HL-60 (cell line): ENCODE measurements at regions not wholly inside any gene's neighbourhood (a gene's known extent, or its start where the extent isn't known, plus 50 kb on each side); places are given as distances from the start of the nearest gene placed in this dataset.

ENCODE experiments used
- DNase-seq, 2 experiments: peaks; one replicate each; pipeline ENCODE4 v3.0.0-alpha.2; 2010 to 2020; ENCODE audit warnings: low read depth in 1 of 2, low spot score in 1 of 2
- H3K27ac ChIP-seq: fragments of 250-450 bp; sonication (Bioruptor Pico); replicated peaks from 2 replicates; pipeline ENCODE4 v1.5.1; 2020; ENCODE audit warnings: mild to moderate bottlenecking, moderate library complexity
- H3K27me3 ChIP-seq: fragments of 250-450 bp; sonication (Bioruptor Pico); 2 replicates; pipeline ENCODE4 v1.5.1; 2021; ENCODE audit warnings: mild to moderate bottlenecking, moderate library complexity; ENCODE audit not compliant: insufficient read depth, poor library complexity, severe bottlenecking
- H3K4me3 ChIP-seq: replicated peaks from 2 replicates; pipeline ENCODE4 v1.5.1; 2011; ENCODE audit warnings: mild to moderate bottlenecking, control low read depth, low read length; ENCODE audit not compliant: insufficient read depth
- GABPA ChIP-seq: IDR thresholded peaks from 2 replicates; pipeline ENCODE4 v1.6.1; 2012; ENCODE audit warnings: low read depth
- POLR2AphosphoS5 ChIP-seq: IDR thresholded peaks from 2 replicates; pipeline ENCODE4 v1.6.1; 2012; ENCODE audit warnings: low read depth
- SPI1 ChIP-seq: IDR thresholded peaks from 2 replicates; pipeline ENCODE4 v1.6.1; 2012; ENCODE audit warnings: low read depth, mild to moderate bottlenecking, borderline replicate concordance
- TF ChIP-seq, protein P1 (sequence below): IDR thresholded peaks from 2 replicates; pipeline ENCODE4 v1.6.1; 2012; ENCODE audit warnings: low read depth; ENCODE audit not compliant: insufficient replicate concordance
- TF ChIP-seq, protein P2 (sequence below): IDR thresholded peaks from one replicate; pipeline ENCODE4 v1.5.1; 2011; ENCODE audit warnings: low read length, control low read depth, inconsistent platforms; ENCODE audit not compliant: insufficient read depth

DNA sequence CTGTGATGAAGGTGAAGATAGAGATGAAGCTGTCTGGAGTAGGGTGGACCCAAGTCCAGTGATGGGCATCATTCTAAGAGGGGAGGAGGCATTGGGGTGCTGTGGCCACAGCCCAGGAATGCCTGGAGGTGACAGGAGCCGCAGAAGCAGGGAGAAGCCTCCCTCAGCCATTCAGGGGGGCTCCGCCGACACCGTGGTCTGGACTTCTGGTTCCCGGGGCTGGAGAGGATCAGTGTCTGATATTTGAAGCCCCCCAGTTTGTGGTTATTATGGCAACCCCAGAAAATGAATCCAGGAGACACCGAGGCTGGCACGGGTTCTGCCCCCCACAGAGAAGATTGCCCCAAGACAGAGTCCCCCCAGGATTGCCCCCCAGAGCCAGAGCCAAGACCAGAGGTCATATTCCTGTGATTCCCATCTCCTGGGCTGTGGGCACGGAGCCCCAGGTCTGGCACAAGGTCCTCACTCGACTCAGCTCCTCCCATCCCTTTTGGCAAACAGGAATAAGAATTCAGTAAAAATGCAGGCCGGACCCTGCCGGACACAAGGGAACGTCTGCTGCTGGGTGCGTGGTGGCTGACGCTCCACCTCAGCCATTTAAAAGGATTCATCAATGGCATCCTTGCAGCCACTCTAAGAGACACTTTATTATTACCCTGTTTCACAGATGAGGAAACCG lies 116.6 kb downstream of the CPZ start:
- no peak for TF ChIP-seq GABPA
- TF ChIP-seq, protein P1, sequence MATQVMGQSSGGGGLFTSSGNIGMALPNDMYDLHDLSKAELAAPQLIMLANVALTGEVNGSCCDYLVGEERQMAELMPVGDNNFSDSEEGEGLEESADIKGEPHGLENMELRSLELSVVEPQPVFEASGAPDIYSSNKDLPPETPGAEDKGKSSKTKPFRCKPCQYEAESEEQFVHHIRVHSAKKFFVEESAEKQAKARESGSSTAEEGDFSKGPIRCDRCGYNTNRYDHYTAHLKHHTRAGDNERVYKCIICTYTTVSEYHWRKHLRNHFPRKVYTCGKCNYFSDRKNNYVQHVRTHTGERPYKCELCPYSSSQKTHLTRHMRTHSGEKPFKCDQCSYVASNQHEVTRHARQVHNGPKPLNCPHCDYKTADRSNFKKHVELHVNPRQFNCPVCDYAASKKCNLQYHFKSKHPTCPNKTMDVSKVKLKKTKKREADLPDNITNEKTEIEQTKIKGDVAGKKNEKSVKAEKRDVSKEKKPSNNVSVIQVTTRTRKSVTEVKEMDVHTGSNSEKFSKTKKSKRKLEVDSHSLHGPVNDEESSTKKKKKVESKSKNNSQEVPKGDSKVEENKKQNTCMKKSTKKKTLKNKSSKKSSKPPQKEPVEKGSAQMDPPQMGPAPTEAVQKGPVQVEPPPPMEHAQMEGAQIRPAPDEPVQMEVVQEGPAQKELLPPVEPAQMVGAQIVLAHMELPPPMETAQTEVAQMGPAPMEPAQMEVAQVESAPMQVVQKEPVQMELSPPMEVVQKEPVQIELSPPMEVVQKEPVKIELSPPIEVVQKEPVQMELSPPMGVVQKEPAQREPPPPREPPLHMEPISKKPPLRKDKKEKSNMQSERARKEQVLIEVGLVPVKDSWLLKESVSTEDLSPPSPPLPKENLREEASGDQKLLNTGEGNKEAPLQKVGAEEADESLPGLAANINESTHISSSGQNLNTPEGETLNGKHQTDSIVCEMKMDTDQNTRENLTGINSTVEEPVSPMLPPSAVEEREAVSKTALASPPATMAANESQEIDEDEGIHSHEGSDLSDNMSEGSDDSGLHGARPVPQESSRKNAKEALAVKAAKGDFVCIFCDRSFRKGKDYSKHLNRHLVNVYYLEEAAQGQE = no peak
- TF ChIP-seq, protein P2, sequence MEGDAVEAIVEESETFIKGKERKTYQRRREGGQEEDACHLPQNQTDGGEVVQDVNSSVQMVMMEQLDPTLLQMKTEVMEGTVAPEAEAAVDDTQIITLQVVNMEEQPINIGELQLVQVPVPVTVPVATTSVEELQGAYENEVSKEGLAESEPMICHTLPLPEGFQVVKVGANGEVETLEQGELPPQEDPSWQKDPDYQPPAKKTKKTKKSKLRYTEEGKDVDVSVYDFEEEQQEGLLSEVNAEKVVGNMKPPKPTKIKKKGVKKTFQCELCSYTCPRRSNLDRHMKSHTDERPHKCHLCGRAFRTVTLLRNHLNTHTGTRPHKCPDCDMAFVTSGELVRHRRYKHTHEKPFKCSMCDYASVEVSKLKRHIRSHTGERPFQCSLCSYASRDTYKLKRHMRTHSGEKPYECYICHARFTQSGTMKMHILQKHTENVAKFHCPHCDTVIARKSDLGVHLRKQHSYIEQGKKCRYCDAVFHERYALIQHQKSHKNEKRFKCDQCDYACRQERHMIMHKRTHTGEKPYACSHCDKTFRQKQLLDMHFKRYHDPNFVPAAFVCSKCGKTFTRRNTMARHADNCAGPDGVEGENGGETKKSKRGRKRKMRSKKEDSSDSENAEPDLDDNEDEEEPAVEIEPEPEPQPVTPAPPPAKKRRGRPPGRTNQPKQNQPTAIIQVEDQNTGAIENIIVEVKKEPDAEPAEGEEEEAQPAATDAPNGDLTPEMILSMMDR = no peak
- TF ChIP-seq SPI1 = no peak
- no peak for TF ChIP-seq POLR2AphosphoS5
- Histone ChIP-seq H3K27ac (no peak overlapping the region), H3K4me3 (no peak overlapping the region), H3K27me3 (no peaks in the 10 kb centered on the region)
- DNase-seq = no peak

DNA sequence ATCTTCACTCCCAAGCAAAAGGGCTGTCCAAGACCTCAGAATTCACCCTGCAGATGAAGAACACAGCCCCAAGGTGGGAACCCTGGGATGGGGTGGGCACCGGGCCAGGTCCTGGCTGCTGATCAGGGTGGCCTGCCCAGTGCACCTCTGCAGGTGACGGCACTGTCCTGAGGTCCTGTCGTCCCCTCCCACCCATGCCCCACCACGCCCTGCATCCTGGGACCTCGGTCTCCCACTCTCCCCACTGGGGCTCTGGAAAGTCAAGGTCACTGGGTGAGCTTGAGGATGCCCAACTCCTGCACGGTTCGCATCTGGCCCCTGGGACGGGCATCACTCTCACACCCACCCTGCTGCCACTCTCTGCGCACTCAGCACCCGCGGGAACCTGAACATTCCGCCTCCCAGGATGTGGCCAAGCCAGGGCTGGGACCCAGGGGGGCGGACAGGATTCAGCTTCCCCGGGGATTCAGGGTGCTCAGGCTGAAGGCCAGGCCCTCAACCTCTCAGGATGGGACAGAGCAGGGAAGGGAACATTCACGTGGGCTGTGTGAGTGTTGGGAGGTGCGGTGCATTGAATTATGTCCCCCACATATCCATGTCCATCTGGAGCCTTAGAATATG lies 115.9 kb downstream of the CPZ start:
- Histone ChIP-seq H3K27ac (no peak overlapping the region), H3K27me3 (no peaks in the 10 kb centered on the region), H3K4me3 (no peak overlapping the region)
- no peak for DNase-seq
- TF ChIP-seq, protein P1 = no peak
- TF ChIP-seq SPI1 = no peak
- TF ChIP-seq, protein P2 = no peak
- TF ChIP-seq POLR2AphosphoS5 = no peak

DNA sequence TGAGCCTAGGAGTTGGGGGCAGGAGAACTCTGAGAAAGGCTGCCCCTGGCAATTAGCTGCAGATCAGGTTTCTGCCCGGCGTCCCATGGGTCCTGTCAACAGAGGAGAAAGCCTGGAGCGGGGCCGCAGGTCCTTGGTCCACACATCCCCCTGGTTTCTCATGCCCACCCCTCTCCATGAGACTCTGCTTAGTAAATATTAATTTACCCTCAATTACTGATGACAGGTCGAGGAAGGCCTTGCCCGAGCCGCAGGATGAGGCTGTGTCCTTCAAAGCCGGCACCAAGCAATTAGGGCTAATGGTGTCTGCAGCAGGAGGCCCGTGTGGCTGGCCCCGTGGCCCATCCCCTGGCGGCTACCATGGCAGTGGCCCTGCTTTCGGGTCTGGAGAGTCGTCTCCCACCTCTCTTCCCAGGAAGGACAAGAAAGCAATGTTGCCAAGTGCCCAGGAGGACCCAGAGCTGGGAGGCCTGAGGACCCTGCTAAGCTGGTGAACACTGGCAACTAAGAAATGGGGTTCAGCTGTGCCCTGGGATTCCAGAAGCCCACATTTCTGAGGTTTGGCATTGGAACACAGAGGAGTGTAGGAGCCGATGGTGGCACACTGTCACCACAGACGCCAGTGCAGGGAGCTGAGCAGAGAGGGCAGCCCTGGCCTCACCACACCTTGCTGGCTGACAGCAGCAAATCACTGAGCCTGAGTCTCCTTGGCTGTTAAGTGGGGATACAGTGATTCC lies 114.6 kb downstream of the CPZ start:
- TF ChIP-seq, protein P1 = no peak
- no peak for TF ChIP-seq GABPA
- TF ChIP-seq POLR2AphosphoS5 = no peak
- TF ChIP-seq SPI1 = no peak
- TF ChIP-seq, protein P2 = no peak
- H3K27me3 ChIP-seq = no peaks in the 10 kb centered on the region

More for the DNA sequence above, 114.6 kb downstream of the CPZ start:
- DNase-seq = no peak
- Histone ChIP-seq H3K27ac (no peak overlapping the region), H3K4me3 (no peak overlapping the region)
